ENCODE measurements at regions not wholly inside any gene's neighbourhood (a gene's known extent, or its start where the extent isn't known, plus 50 kb on each side); places are given as distances from the start of the nearest gene placed in this dataset.

- Mint-ChIP-seq H3K9me3 (peaks cover 0 to 31% (median 24%) of the 10 kb centered on the region in 6 donors), H3K4me3 (no peak overlapping the region), H3K36me3 (peaks cover 0 to 3% (median 0%) of the 10 kb centered on the region in 3 donors), H3K4me1 (no peaks in the 10 kb centered on the region), H3K27ac (no peak overlapping the region), H3K27me3 (ENCODE audit: low read depth in 3 of 3) (peaks cover 0 to 2% (median 0%) of the 10 kb centered on the region in 3 donors)
- no peak for DNase-seq
These were observed 169.6 kb upstream of the EYS start for GRCh38 chr6:65876668-65877067.

DNA sequence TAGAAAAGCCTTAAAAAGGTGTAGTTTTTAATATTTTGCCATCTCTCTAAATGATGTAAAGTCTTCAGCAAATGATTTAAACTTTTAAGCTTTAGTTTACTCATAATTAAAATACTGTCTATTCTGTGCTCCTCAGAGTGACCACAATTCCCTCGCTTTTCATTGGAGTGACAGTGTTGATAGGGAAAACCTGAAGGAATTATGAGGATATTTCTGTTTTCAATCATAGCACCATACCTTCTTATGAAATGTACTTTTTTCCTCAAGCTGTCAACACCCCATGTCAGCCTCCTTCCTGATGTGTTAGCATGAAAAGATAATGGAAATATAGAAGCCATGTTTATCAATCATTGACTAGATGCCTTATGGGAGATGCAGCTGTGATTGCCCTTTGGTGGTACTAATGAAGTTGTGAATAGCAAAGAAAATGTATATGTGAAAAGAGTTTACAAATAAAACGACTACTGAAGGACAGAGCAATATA lies 145.4 kb upstream of the EYS start:
- Mint-ChIP-seq H3K27me3 (ENCODE audit: low read depth in 3 of 3) (no peaks in the 10 kb centered on the region), H3K4me1 (no peaks in the 10 kb centered on the region), H3K4me3 (no peak overlapping the region), H3K9me3 (peaks cover 11 to 57% (median 29%) of the 10 kb centered on the region in 6 donors), H3K36me3 (no peaks in the 10 kb centered on the region), H3K27ac (no peak overlapping the region)
- DNase-seq = no peak

GRCh38 chr6:65830151-65830550 lies 123.1 kb upstream of the EYS start:
- Mint-ChIP-seq H3K27ac (no peak overlapping the region), H3K4me1 (no peaks in the 10 kb centered on the region), H3K27me3 (ENCODE audit: low read depth in 3 of 3) (no peaks in the 10 kb centered on the region), H3K36me3 (peaks cover 0 to 3% (median 0%) of the 10 kb centered on the region in 3 donors), H3K9me3 (peaks cover 0 to 54% (median 32%) of the 10 kb centered on the region in 6 donors), H3K4me3 (no peak overlapping the region)
- DNase-seq = no peak

- H3K27me3 Mint-ChIP-seq (ENCODE audit: low read depth in 3 of 3) = no peaks in the 10 kb centered on the region
- H3K4me3 Mint-ChIP-seq = no peak overlapping the region
- peaks cover 21 to 48% (median 31%) of the 10 kb centered on the region in 6 donors for H3K9me3 Mint-ChIP-seq
- H3K4me1 Mint-ChIP-seq = no peaks in the 10 kb centered on the region
- H3K36me3 Mint-ChIP-seq = no peaks in the 10 kb centered on the region
- no peak for DNase-seq
- H3K27ac Mint-ChIP-seq = no peak overlapping the region
These were observed 112.1 kb upstream of the EYS start for GRCh38 chr6:65819152-65819551.

DNA sequence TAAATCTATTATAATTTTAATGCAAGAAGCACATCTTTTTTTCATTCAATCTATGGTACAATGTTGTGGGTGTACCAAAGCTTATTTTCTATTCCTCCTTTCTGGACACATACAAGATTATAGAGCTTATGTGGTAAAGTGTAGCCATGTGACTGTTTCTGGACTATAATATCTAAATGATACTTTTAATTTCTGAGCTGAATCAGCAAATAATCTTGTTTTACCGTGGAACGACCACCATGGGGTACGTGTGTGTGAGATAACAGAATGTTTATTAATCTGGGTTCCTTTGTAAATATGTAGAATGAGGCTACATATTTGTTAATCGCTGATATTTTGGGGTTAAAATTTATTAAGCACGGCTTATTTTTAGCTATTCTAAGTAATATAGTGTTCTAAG lies 111.5 kb upstream of the EYS start:
- no peak overlapping the region for H3K4me3 Mint-ChIP-seq
- H3K27ac Mint-ChIP-seq = no peak overlapping the region
- H3K27me3 Mint-ChIP-seq (ENCODE audit: low read depth in 3 of 3) = no peaks in the 10 kb centered on the region
- no peaks in the 10 kb centered on the region for H3K4me1 Mint-ChIP-seq
- H3K9me3 Mint-ChIP-seq = peaks cover 17 to 47% (median 28%) of the 10 kb centered on the region in 6 donors
- H3K36me3 Mint-ChIP-seq = no peaks in the 10 kb centered on the region
- no peak for DNase-seq

GRCh38 chr6:65816991-65817390 lies 110.0 kb upstream of the EYS start:
- H3K27me3 Mint-ChIP-seq (ENCODE audit: low read depth in 3 of 3) = no peaks in the 10 kb centered on the region
- peaks cover 0 to 4% (median 0%) of the 10 kb centered on the region in 3 donors for H3K36me3 Mint-ChIP-seq
- no peaks in the 10 kb centered on the region for H3K4me1 Mint-ChIP-seq

GRCh38 chr6:65814071-65814470 lies 107.0 kb upstream of the EYS start:
- H3K27ac Mint-ChIP-seq = no peak overlapping the region
- no peak for DNase-seq
- H3K27me3 Mint-ChIP-seq (ENCODE audit: low read depth in 3 of 3) = no peaks in the 10 kb centered on the region
- H3K4me1 Mint-ChIP-seq = no peaks in the 10 kb centered on the region
- H3K36me3 Mint-ChIP-seq = peaks cover 0 to 7% (median 0%) of the 10 kb centered on the region in 3 donors
- H3K4me3 Mint-ChIP-seq = no peak overlapping the region
- H3K9me3 Mint-ChIP-seq = peaks cover 5 to 43% (median 26%) of the 10 kb centered on the region in 6 donors

More at GRCh38 chr6:65816991-65817390, 110.0 kb upstream of the EYS start:
- Mint-ChIP-seq H3K4me3 (no peak overlapping the region), H3K9me3 (peaks cover 14 to 53% (median 32%) of the 10 kb centered on the region in 6 donors), H3K27ac (no peak overlapping the region)
- DNase-seq = no peak

DNA sequence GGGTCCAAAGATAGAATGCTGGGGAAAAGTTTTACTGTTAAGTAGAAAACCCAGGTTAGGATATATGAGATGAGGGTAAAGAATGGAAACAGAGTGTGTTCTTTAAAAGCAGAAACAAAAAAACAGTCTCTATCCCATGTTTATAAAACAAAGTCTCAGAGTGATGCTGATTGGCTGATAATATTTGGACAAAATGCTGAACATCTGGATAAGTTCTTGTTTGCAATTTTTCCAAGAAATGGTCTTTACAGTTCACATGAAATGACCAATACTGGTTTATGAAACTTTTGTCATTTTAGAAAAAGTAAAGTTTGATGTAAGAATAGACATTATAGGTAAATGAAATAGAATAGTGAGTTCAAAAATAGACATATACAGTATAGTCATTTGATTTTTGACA lies 96.2 kb upstream of the EYS start:
- Mint-ChIP-seq H3K27ac (no peak overlapping the region), H3K9me3 (peaks cover 3 to 46% (median 22%) of the 10 kb centered on the region in 6 donors), H3K36me3 (no peaks in the 10 kb centered on the region), H3K4me3 (no peak overlapping the region), H3K4me1 (no peaks in the 10 kb centered on the region), H3K27me3 (ENCODE audit: low read depth in 3 of 3) (peaks cover 0 to 3% (median 2%) of the 10 kb centered on the region in 3 donors)
- DNase-seq = no peak

- H3K4me3 Mint-ChIP-seq = no peak overlapping the region
- DNase-seq = no peak
- H3K27ac Mint-ChIP-seq = no peak overlapping the region
- H3K4me1 Mint-ChIP-seq = no peaks in the 10 kb centered on the region
- peaks cover 0 to 2% (median 0%) of the 10 kb centered on the region in 3 donors for H3K27me3 Mint-ChIP-seq (ENCODE audit: low read depth in 3 of 3)
- no peaks in the 10 kb centered on the region for H3K36me3 Mint-ChIP-seq
- peaks cover 9 to 32% (median 24%) of the 10 kb centered on the region in 6 donors for H3K9me3 Mint-ChIP-seq
These were observed 92.4 kb upstream of the EYS start for GRCh38 chr6:65799389-65799788.

GRCh38 chr6:65798280-65799014 lies 91.4 kb upstream of the EYS start:
- no peaks in the 10 kb centered on the region for H3K36me3 Mint-ChIP-seq
- peaks cover 13 to 37% (median 27%) of the 10 kb centered on the region in 6 donors for H3K9me3 Mint-ChIP-seq
- H3K4me1 Mint-ChIP-seq = no peaks in the 10 kb centered on the region
- H3K27ac Mint-ChIP-seq = no peak overlapping the region
- H3K27me3 Mint-ChIP-seq (ENCODE audit: low read depth in 3 of 3) = peaks cover 0 to 2% (median 0%) of the 10 kb centered on the region in 3 donors
- no peak overlapping the region for H3K4me3 Mint-ChIP-seq
- no peak for DNase-seq

GRCh38 chr6:65790666-65791065 lies 83.6 kb upstream of the EYS start:
- H3K4me3 Mint-ChIP-seq = no peak overlapping the region
- H3K4me1 Mint-ChIP-seq = no peaks in the 10 kb centered on the region
- peaks cover 23 to 63% (median 44%) of the 10 kb centered on the region in 6 donors for H3K9me3 Mint-ChIP-seq
- no peak for DNase-seq
- no peaks in the 10 kb centered on the region for H3K27me3 Mint-ChIP-seq (ENCODE audit: low read depth in 3 of 3)
- H3K36me3 Mint-ChIP-seq = no peaks in the 10 kb centered on the region
- no peak overlapping the region for H3K27ac Mint-ChIP-seq

- Mint-ChIP-seq H3K4me1 (no peaks in the 10 kb centered on the region), H3K9me3 (peaks cover 22 to 73% (median 48%) of the 10 kb centered on the region in 6 donors), H3K36me3 (no peaks in the 10 kb centered on the region), H3K27ac (no peak overlapping the region), H3K4me3 (no peak overlapping the region), H3K27me3 (ENCODE audit: low read depth in 3 of 3) (no peaks in the 10 kb centered on the region)
- DNase-seq = no peak
These were observed 80.8 kb upstream of the EYS start for GRCh38 chr6:65787787-65788186.

- H3K4me3 Mint-ChIP-seq = no peak overlapping the region
- H3K4me1 Mint-ChIP-seq = no peaks in the 10 kb centered on the region
- H3K27ac Mint-ChIP-seq = no peak overlapping the region
- no peaks in the 10 kb centered on the region for H3K36me3 Mint-ChIP-seq
- no peaks in the 10 kb centered on the region for H3K27me3 Mint-ChIP-seq (ENCODE audit: low read depth in 3 of 3)
- DNase-seq = no peak
- peaks cover 22 to 76% (median 54%) of the 10 kb centered on the region in 6 donors for H3K9me3 Mint-ChIP-seq
These were observed 79.8 kb upstream of the EYS start for GRCh38 chr6:65786815-65787214.

GRCh38 chr6:65780691-65781090 lies 73.7 kb upstream of the EYS start:
- Mint-ChIP-seq H3K27ac (no peak overlapping the region), H3K36me3 (no peaks in the 10 kb centered on the region), H3K9me3 (peaks cover 12 to 68% (median 39%) of the 10 kb centered on the region in 6 donors), H3K27me3 (ENCODE audit: low read depth in 3 of 3) (peaks cover 0 to 2% (median 1%) of the 10 kb centered on the region in 3 donors), H3K4me1 (no peaks in the 10 kb centered on the region), H3K4me3 (no peak overlapping the region)
- no peak for DNase-seq
